Colonic mucosa (tissue), 4 donors: ENCODE measurements at regions not wholly inside any gene's neighbourhood (a gene's known extent, or its start where the extent isn't known, plus 50 kb on each side); places are given as distances from the start of the nearest gene placed in this dataset.

Experiments used
- DNase-seq: peaks from one replicate; pipeline ENCODE4 v3.0.0-alpha.2; 2020
- H3K27ac ChIP-seq: fragments of 200-600 bp; one replicate; pipeline ENCODE4 v1.8.0; 2021
- H3K27me3 ChIP-seq: fragments of 200-600 bp; one replicate; pipeline ENCODE4 v1.8.0; 2021
- H3K36me3 ChIP-seq: fragments of 200-600 bp; one replicate; pipeline ENCODE4 v1.8.0; 2021
- H3K4me1 ChIP-seq: fragments of 200-600 bp; one replicate; pipeline ENCODE4 v1.8.0; 2021; ENCODE audit warnings: mild to moderate bottlenecking
- H3K4me3 ChIP-seq: fragments of 200-600 bp; one replicate; pipeline ENCODE4 v1.8.0; 2021
- H3K9ac ChIP-seq, 2 donors: one replicate each; pipeline ENCODE4 v1.7.0; 2013; ENCODE audit warnings: control low read depth in 2 of 2, low read depth in 2 of 2, low read length in 2 of 2
- H3K9me3 ChIP-seq: fragments of 200-600 bp; one replicate; pipeline ENCODE4 v1.8.0; 2021
- CTCF ChIP-seq: fragments of 200-600 bp; IDR thresholded peaks from one replicate; pipeline ENCODE4 v1.8.0; 2022; ENCODE audit warnings: antibody characterized with exemption, mild to moderate bottlenecking
- intact Hi-C: fragments of 100-400 bp; cut with DNase I; formaldehyde crosslinking; loops from one replicate; pipeline ENCODE4 v1.14.1; 2022
- donor health status: healthy.
- donor health status: DM: no; HTN: no; CAD: no.
- donor health status: DM: no; HTN: no; CAD: no.

- Histone ChIP-seq H3K4me3 (no peak overlapping the region), H3K27ac (no peak overlapping the region), H3K9ac (no peak overlapping the region), H3K9me3 (no peaks in the 10 kb centered on the region), H3K36me3 (no peaks in the 10 kb centered on the region), H3K4me1 (no peaks in the 10 kb centered on the region), H3K27me3 (no peaks in the 10 kb centered on the region)
- intact Hi-C loops = no loop called here
- DNase-seq = no peak
- TF ChIP-seq CTCF = no peak
Observed at GRCh38 chr9:115629879-115630840, 512.2 kb upstream of the TNC start.

DNA sequence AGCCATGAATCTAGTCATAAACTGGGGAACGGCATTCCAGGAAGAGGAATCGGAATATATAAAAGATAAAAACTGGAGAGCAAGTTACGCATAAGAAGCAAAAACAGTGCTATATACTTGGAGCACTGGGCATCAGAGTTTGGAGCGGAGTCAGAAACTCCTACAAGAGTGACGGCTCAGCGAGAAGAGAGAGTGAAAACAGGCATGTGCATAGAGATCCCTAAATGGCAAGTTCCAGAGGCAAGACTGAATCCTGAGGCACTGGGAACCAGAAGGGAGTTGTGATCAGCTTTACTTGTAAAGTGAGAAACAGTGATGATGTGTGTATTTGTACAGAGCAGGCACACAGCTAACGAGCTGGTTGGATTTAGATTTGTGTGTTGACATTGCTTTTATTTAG, 514.4 kb upstream of the TNC start:
- Histone ChIP-seq H3K27ac (no peak overlapping the region), H3K27me3 (no peaks in the 10 kb centered on the region)
- no peak for TF ChIP-seq CTCF

GRCh38 chr9:115633104-115633503, 515.1 kb upstream of the TNC start:
- Histone ChIP-seq H3K36me3 (no peaks in the 10 kb centered on the region), H3K9ac (no peak overlapping the region), H3K9me3 (no peaks in the 10 kb centered on the region), H3K4me3 (no peak overlapping the region), H3K27ac (no peak overlapping the region), H3K4me1 (no peaks in the 10 kb centered on the region), H3K27me3 (no peaks in the 10 kb centered on the region)
- no peak for TF ChIP-seq CTCF
- DNase-seq = no peak
- intact Hi-C loops = no loop called here

More for the DNA sequence above, 514.4 kb upstream of the TNC start:
- Histone ChIP-seq H3K4me1 (no peaks in the 10 kb centered on the region), H3K36me3 (no peaks in the 10 kb centered on the region), H3K4me3 (no peak overlapping the region), H3K9me3 (no peaks in the 10 kb centered on the region), H3K9ac (no peak overlapping the region)
- intact Hi-C loops = no loop called here
- no peak for DNase-seq

- Histone ChIP-seq H3K9me3 (no peaks in the 10 kb centered on the region), H3K9ac (no peak overlapping the region), H3K27ac (no peak overlapping the region), H3K4me1 (no peaks in the 10 kb centered on the region), H3K36me3 (no peaks in the 10 kb centered on the region), H3K4me3 (no peak overlapping the region), H3K27me3 (no peaks in the 10 kb centered on the region)
- no peak for DNase-seq
- no peak for TF ChIP-seq CTCF
- intact Hi-C loops = no loop called here
Observed at GRCh38 chr9:115635680-115636383, 517.8 kb upstream of the PAPPA start.

DNA sequence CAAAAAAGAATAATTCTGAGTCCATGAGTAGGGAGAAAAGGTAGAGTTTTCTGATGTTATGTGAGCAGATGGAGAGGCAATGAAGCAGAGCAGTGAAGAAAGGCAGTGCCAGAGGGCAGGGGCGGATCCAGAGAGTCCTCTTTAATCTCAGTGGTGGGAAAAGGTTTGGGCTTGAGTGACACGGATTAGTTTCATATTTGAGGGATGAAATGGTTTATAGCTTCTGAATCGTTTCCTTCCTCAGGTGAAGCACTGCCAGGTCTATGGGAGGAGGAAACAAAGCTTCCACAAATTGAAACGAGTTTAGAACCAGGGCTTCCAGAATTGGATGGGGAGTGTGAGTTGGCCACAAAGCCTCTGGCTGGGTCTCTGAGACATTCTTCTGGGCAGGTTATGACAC, 517.0 kb upstream of the PAPPA start:
- intact Hi-C loops = no loop called here
- no peak for DNase-seq
- Histone ChIP-seq H3K4me3 (no peak overlapping the region), H3K9ac (no peak overlapping the region), H3K27ac (no peak overlapping the region), H3K9me3 (no peaks in the 10 kb centered on the region), H3K27me3 (no peaks in the 10 kb centered on the region), H3K4me1 (no peaks in the 10 kb centered on the region), H3K36me3 (no peaks in the 10 kb centered on the region)
- no peak for TF ChIP-seq CTCF
